HFFc6 (cell line): ENCODE measurements at regions not wholly inside any gene's neighbourhood (a gene's known extent, or its start where the extent isn't known, plus 50 kb on each side); places are given as distances from the start of the nearest gene placed in this dataset.

ENCODE experiments used
- DNase-seq: peaks from one replicate; pipeline ENCODE4 v3.0.0-alpha.2; 2018
- H3K27ac Mint-ChIP-seq: 2 replicates; pipeline ENCODE4 v1.8.0; 2020; ENCODE audit warnings: mild to moderate bottlenecking, mixed read lengths
- H3K27me3 Mint-ChIP-seq: 2 replicates; pipeline ENCODE4 v1.8.0; 2021; ENCODE audit warnings: mild to moderate bottlenecking, moderate library complexity, mixed read lengths; ENCODE audit not compliant: insufficient read depth
- H3K36me3 Mint-ChIP-seq: 2 replicates; pipeline ENCODE4 v1.8.0; 2021; ENCODE audit warnings: low read depth, mixed read lengths
- H3K4me1 Mint-ChIP-seq: 2 replicates; pipeline ENCODE4 v1.8.0; 2020; ENCODE audit warnings: low read depth, mixed read lengths
- H3K4me3 Mint-ChIP-seq: 2 replicates; pipeline ENCODE4 v1.8.0; 2020; ENCODE audit warnings: mild to moderate bottlenecking, moderate library complexity, mixed read lengths
- H3K9me3 Mint-ChIP-seq: 2 replicates; pipeline ENCODE4 v1.8.0; 2020; ENCODE audit warnings: mild to moderate bottlenecking, mixed read lengths
- TF ChIP-seq, protein P1 (sequence below): fragments of 200-600 bp; sonication (generic); IDR thresholded peaks from 2 replicates; pipeline ENCODE4 v1.5.0; 2021; ENCODE audit warnings: antibody characterized with exemption, mild to moderate bottlenecking

- H3K27ac Mint-ChIP-seq, result no peak overlapping the region
- no peaks in the 10 kb centered on the region for H3K36me3 Mint-ChIP-seq
- peaks cover 52% of the 10 kb centered on the region for H3K27me3 Mint-ChIP-seq
- H3K9me3 Mint-ChIP-seq, result no peaks in the 10 kb centered on the region; the same call in 1 of the 2 replicates
- no peak for DNase-seq
- H3K4me3 Mint-ChIP-seq, result no peak overlapping the region
- H3K4me1 Mint-ChIP-seq, result no peaks in the 10 kb centered on the region
- TF ChIP-seq, protein P1, sequence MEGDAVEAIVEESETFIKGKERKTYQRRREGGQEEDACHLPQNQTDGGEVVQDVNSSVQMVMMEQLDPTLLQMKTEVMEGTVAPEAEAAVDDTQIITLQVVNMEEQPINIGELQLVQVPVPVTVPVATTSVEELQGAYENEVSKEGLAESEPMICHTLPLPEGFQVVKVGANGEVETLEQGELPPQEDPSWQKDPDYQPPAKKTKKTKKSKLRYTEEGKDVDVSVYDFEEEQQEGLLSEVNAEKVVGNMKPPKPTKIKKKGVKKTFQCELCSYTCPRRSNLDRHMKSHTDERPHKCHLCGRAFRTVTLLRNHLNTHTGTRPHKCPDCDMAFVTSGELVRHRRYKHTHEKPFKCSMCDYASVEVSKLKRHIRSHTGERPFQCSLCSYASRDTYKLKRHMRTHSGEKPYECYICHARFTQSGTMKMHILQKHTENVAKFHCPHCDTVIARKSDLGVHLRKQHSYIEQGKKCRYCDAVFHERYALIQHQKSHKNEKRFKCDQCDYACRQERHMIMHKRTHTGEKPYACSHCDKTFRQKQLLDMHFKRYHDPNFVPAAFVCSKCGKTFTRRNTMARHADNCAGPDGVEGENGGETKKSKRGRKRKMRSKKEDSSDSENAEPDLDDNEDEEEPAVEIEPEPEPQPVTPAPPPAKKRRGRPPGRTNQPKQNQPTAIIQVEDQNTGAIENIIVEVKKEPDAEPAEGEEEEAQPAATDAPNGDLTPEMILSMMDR, result no peak
These were observed 83.6 kb upstream of the EPHB3 start for GRCh38 chr3:184477940-184478339.

- Mint-ChIP-seq H3K4me3 (no peak overlapping the region), H3K27me3 (peaks cover 39% of the 10 kb centered on the region), H3K36me3 (no peaks in the 10 kb centered on the region), H3K9me3 (no peaks in the 10 kb centered on the region; the same call in 1 of the 2 replicates), H3K4me1 (no peaks in the 10 kb centered on the region), H3K27ac (no peak overlapping the region)
- DNase-seq, result no peak
- TF ChIP-seq, protein P1, result no peak
These were observed 82.0 kb upstream of the EPHB3 start for GRCh38 chr3:184479426-184480126.

GRCh38 chr3:184480831-184481230 lies 80.8 kb upstream of the EPHB3 start:
- TF ChIP-seq, protein P1, result no peak
- H3K4me3 Mint-ChIP-seq, result no peak overlapping the region
- no peaks in the 10 kb centered on the region for H3K4me1 Mint-ChIP-seq
- no peaks in the 10 kb centered on the region for H3K36me3 Mint-ChIP-seq
- no peak for DNase-seq
- no peaks in the 10 kb centered on the region for H3K9me3 Mint-ChIP-seq
- peaks cover 35% of the 10 kb centered on the region for H3K27me3 Mint-ChIP-seq
- H3K27ac Mint-ChIP-seq, result no peak overlapping the region

GRCh38 chr3:184481984-184482671 lies 79.5 kb upstream of the EPHB3 start:
- no peaks in the 10 kb centered on the region for H3K4me1 Mint-ChIP-seq
- no peak overlapping the region for H3K4me3 Mint-ChIP-seq
- no peak for DNase-seq
- H3K27me3 Mint-ChIP-seq, result peaks cover 34% of the 10 kb centered on the region
- H3K9me3 Mint-ChIP-seq, result no peaks in the 10 kb centered on the region
- no peak overlapping the region for H3K27ac Mint-ChIP-seq
- TF ChIP-seq, protein P1, result no peak
- no peaks in the 10 kb centered on the region for H3K36me3 Mint-ChIP-seq

DNA sequence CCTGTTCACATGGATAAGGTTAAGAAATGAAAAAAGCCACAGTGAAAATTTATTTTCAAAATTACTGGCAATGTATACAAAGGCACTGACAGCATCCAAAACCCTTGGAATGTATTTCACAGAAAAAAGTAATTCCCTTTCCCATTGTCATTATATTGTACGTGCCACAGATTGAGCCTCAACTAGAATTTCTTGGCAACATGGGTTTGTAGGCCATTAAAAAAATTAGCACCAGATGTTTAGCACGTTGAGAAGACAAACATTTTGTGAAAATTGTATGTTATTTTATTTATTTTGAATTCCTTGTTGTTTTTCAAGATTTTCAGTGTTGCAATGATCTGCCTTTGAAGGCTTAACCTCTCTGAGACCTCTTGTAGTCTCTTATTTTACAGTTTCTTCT lies 76.3 kb upstream of the EPHB3 start:
- Mint-ChIP-seq H3K9me3 (no peaks in the 10 kb centered on the region), H3K36me3 (no peaks in the 10 kb centered on the region), H3K4me3 (no peak overlapping the region), H3K4me1 (no peaks in the 10 kb centered on the region), H3K27ac (no peak overlapping the region), H3K27me3 (peaks cover 30% of the 10 kb centered on the region)
- TF ChIP-seq, protein P1, result no peak
- DNase-seq, result no peak
